ENCODE measurements at regions not wholly inside any gene's neighbourhood (a gene's known extent, or its start where the extent isn't known, plus 50 kb on each side); places are given as distances from the start of the nearest gene placed in this dataset.

DNA sequence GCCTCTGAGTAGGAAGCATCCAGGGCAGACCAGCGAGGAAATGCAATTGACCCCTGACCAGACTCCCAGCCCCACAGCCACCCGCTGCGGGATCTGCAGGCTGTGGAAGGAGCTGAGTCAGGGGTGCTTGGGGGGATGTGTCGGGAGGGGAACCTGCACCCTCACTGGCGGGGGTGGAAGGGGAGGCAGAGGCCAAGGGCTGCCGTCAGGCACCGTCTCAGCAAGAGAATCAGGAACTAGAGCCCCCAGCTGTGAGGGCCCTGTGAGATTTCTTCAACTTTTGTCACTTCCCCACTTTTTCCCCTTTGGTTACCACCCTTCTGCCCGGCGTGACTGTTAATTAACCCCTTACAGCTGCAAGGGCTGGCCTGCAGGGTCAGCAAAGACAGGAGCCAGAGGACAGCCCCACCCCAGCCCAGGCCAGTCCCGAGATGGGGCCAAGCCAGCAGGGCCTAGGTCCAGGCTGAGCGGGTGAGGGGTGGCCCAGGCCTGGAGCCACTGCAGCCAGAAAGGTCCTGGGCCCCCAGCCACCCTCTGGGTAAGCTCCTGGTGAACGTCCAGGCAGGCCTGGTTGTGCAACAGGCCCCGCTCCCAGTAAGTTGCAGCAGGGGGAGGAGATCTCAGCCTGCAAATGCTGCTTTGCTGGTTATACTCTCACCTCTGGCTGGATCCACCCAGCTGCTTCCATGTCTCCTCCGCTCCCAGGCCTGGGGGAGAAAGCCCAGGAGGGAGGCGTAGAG is 147.0 kb upstream of the ID2 start:
- no peaks in the 10 kb centered on the region for H3K4me1 ChIP-seq (ENCODE audit: control insufficient read depth, insufficient read depth, low read length)
- H3K27ac ChIP-seq (ENCODE audit: extremely low read depth, low read depth, low read length): no peak overlapping the region
- H3K4me3 ChIP-seq (ENCODE audit: low read depth, low read length): no peak overlapping the region
- POLR2A ChIA-PET: no interaction called here
- H3K36me3 ChIP-seq (ENCODE audit: control insufficient read depth in 2 of 2, insufficient read depth in 1 of 2, low read length in 2 of 2): no peaks in the 10 kb centered on the region
- CTCF ChIA-PET: interaction anchor here (0.6 kb wide), 1 partner anchor 158 kb away, joined by 3 read pairs; no protein-coding TSS in a partner anchor
- H3K9me3 ChIP-seq (ENCODE audit: control insufficient read depth, insufficient read depth, low read depth, low read length): no peaks in the 10 kb centered on the region; the same call in 1 of the 2 replicates
- no peak for TF ChIP-seq ZNF214 (tag by site-specific recombination; IDR thresholded peaks at IDR 0.05; ENCODE audit: borderline replicate concordance)
- TF ChIP-seq ZNF175 (tag by site-specific recombination; IDR thresholded peaks at IDR 0.05): no peak
- TF ChIP-seq ZNF837 (tag by site-specific recombination; IDR thresholded peaks at IDR 0.05): no peak

- no peaks in the 10 kb centered on the region for H3K36me3 ChIP-seq (ENCODE audit: control insufficient read depth in 2 of 2, insufficient read depth in 1 of 2, low read length in 2 of 2)
- H3K27ac ChIP-seq (ENCODE audit: extremely low read depth, low read depth, low read length): no peak overlapping the region
- no peaks in the 10 kb centered on the region; the same call in 1 of the 2 replicates for H3K9me3 ChIP-seq (ENCODE audit: control insufficient read depth, insufficient read depth, low read depth, low read length)
- H3K4me1 ChIP-seq (ENCODE audit: control insufficient read depth, insufficient read depth, low read length): no peaks in the 10 kb centered on the region
- POLR2A ChIA-PET: no interaction called here
- TF ChIP-seq ZBTB20 (tag by site-specific recombination; IDR thresholded peaks at IDR 0.05) (no peak), ZNF274 (IDR thresholded peaks at IDR 0.05; ENCODE audit: low read length) (no peak), ZNF274 (tag by site-specific recombination; IDR thresholded peaks at IDR 0.05; ENCODE audit: borderline replicate concordance) (no peak), ZNF621 (tag by site-specific recombination; IDR thresholded peaks at IDR 0.05) (no peak), ZNF202 (tag by site-specific recombination; IDR thresholded peaks at IDR 0.05; ENCODE audit: borderline replicate concordance) (no peak), ZFP3 (tag by site-specific recombination; IDR thresholded peaks at IDR 0.05; ENCODE audit: low read depth) (no peak), ZNF677 (tag by site-specific recombination; IDR thresholded peaks at IDR 0.05) (no peak)
- TF ChIP-seq, protein P1, sequence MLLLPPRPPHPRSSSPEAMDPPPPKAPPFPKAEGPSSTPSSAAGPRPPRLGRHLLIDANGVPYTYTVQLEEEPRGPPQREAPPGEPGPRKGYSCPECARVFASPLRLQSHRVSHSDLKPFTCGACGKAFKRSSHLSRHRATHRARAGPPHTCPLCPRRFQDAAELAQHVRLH (tag by site-specific recombination; IDR thresholded peaks at IDR 0.05): no peak
- CTCF ChIA-PET: no interaction called here
- no peak overlapping the region for H3K4me3 ChIP-seq (ENCODE audit: low read depth, low read length)
Measured at GRCh38 chr2:8535469-8535795, 146.4 kb upstream of the ID2 start.

DNA sequence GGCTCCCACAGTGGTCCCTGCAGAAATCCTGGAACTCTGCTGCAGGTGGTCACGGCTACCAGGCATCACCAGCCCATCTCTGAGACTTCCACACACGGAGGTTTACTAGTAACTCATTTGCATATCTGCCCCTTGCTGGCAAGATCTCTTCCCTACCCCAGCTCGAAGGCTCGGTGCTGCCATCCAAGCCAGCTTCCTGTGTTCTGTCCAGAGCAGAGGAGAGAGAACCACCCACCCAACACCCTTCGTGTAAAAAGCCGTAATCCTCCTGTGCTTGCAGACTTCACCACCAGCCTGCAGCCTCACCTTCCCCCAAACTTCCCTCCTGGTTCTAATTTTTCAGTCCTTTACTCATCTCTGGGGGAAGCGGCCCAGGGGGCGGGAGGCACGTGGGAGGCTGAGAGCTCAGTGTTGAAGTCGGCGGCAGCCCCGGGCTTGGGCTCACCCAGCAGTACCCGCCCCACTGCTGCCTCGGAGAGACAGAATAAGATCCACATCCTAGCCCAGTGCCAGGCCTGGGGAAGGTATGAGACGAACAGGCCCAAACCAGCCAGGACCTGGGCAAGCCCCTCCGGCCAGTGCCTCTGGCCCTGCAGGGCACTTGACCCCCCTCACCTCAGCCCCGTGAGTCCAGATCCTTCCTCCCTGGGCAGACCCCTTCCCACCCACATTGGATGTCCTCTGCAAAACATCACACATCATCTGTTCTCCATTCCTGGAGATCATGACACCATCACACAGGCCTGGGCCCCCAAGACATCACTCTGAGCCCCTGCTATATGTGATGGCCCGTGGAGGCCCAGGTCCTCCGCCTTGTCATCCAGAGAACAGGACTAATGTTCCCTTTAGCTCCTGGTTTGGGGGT is 145.8 kb upstream of the ID2 start:
- CTCF ChIA-PET: no interaction called here
- H3K27ac ChIP-seq (ENCODE audit: extremely low read depth, low read depth, low read length): no peak overlapping the region
- TF ChIP-seq ZNF175 (tag by site-specific recombination; IDR thresholded peaks at IDR 0.05) (no peak), ZNF664 (tag by site-specific recombination; IDR thresholded peaks at IDR 0.05) (no peak), ZFP3 (tag by site-specific recombination; IDR thresholded peaks at IDR 0.05; ENCODE audit: low read depth) (no peak), ZNF37A (tag by site-specific recombination; IDR thresholded peaks at IDR 0.05) (no peak), WT1 (tag by site-specific recombination; IDR thresholded peaks at IDR 0.05) (no peak), RBAK (tag by site-specific recombination; IDR thresholded peaks at IDR 0.05) (no peak), EGR2 (tag by site-specific recombination; IDR thresholded peaks at IDR 0.05; ENCODE audit: low read depth) (peak; percentile 44), ZNF600 (tag by site-specific recombination; IDR thresholded peaks at IDR 0.05) (no peak), ZFHX2 (tag by site-specific recombination; conservative IDR thresholded peaks at IDR 0.05) (peak; percentile 36; the same call in 1 of the 2 replicates), ZNF623 (tag by site-specific recombination; IDR thresholded peaks at IDR 0.05) (no peak), ZNF596 (tag by site-specific recombination; IDR thresholded peaks at IDR 0.05) (no peak), ZNF704 (tag by site-specific recombination; IDR thresholded peaks at IDR 0.05) (no peak)
- TF ChIP-seq, protein P2, sequence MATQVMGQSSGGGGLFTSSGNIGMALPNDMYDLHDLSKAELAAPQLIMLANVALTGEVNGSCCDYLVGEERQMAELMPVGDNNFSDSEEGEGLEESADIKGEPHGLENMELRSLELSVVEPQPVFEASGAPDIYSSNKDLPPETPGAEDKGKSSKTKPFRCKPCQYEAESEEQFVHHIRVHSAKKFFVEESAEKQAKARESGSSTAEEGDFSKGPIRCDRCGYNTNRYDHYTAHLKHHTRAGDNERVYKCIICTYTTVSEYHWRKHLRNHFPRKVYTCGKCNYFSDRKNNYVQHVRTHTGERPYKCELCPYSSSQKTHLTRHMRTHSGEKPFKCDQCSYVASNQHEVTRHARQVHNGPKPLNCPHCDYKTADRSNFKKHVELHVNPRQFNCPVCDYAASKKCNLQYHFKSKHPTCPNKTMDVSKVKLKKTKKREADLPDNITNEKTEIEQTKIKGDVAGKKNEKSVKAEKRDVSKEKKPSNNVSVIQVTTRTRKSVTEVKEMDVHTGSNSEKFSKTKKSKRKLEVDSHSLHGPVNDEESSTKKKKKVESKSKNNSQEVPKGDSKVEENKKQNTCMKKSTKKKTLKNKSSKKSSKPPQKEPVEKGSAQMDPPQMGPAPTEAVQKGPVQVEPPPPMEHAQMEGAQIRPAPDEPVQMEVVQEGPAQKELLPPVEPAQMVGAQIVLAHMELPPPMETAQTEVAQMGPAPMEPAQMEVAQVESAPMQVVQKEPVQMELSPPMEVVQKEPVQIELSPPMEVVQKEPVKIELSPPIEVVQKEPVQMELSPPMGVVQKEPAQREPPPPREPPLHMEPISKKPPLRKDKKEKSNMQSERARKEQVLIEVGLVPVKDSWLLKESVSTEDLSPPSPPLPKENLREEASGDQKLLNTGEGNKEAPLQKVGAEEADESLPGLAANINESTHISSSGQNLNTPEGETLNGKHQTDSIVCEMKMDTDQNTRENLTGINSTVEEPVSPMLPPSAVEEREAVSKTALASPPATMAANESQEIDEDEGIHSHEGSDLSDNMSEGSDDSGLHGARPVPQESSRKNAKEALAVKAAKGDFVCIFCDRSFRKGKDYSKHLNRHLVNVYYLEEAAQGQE (tag by site-specific recombination; IDR thresholded peaks at IDR 0.05): no peak
- no peak overlapping the region for H3K4me3 ChIP-seq (ENCODE audit: low read depth, low read length)
- H3K36me3 ChIP-seq (ENCODE audit: control insufficient read depth in 2 of 2, insufficient read depth in 1 of 2, low read length in 2 of 2): no peaks in the 10 kb centered on the region
- H3K4me1 ChIP-seq (ENCODE audit: control insufficient read depth, insufficient read depth, low read length): no peaks in the 10 kb centered on the region
- POLR2A ChIA-PET: no interaction called here
- H3K9me3 ChIP-seq (ENCODE audit: control insufficient read depth, insufficient read depth, low read depth, low read length): no peaks in the 10 kb centered on the region; the same call in 1 of the 2 replicates
